Common myeloid progenitor, CD34-positive (primary cell): ENCODE measurements at regions not wholly inside any gene's neighbourhood (a gene's known extent, or its start where the extent isn't known, plus 50 kb on each side); places are given as distances from the start of the nearest gene placed in this dataset.
A peak's percentile ranks its signal among the peaks of the same experiment; 100 is the strongest.

Experiments
- CTCF ChIA-PET: fragments of 350-600 bp; sonication (Branson Sonifier 250); formaldehyde crosslinking; loops from one replicate; lab custom pipeline; 2021; ENCODE audit warnings: antibody characterized with exemption; lab: Charles Lee
- POLR2A ChIA-PET: fragments of 350-600 bp; sonication (Branson Sonifier 250); formaldehyde crosslinking; loops from one replicate; lab custom pipeline; 2021; ENCODE audit warnings: antibody characterized with exemption; lab: Charles Lee
- DNase-seq, 3 donors: peaks; one replicate each; pipeline versions ENCODE4 v3.0.0 to v3.0.0-alpha.2; 2013
- H3K27ac ChIP-seq, 2 experiments: 1 replicate in 1 of 2; 2 replicates in 1 of 2; pipeline ENCODE4 v1.7.0; 2013; ENCODE audit warnings: inconsistent platforms in 2 of 2, low read length in 2 of 2, mild to moderate bottlenecking in 2 of 2, low read depth in 1 of 2, moderate library complexity in 1 of 2; ENCODE audit not compliant: severe bottlenecking in 2 of 2, insufficient read depth in 1 of 2, poor library complexity in 1 of 2
- H3K27me3 ChIP-seq, 5 experiments: replicated peaks in 2 of 5; 1 replicate in 3 of 5; 2 replicates in 2 of 5; pipeline versions ENCODE4 v1.6.1 to v1.7.0; 2013; ENCODE audit warnings: low read length in 4 of 5, mild to moderate bottlenecking in 2 of 5, moderate library complexity in 2 of 5, inconsistent platforms in 1 of 5; ENCODE audit not compliant: insufficient read depth in 5 of 5, control insufficient read depth in 4 of 5
- H3K36me3 ChIP-seq, 4 experiments: 1 replicate in 2 of 4; 2 replicates in 2 of 4; pipeline versions ENCODE4 v1.6.1 to v1.7.0; 2013; ENCODE audit warnings: low read length in 3 of 4, control low read depth in 1 of 4, mild to moderate bottlenecking in 1 of 4; ENCODE audit not compliant: control insufficient read depth in 4 of 4, insufficient read depth in 4 of 4
- H3K4me1 ChIP-seq, 4 experiments: 1 replicate in 3 of 4; 2 replicates in 1 of 4; pipeline versions ENCODE4 v1.6.1 to v1.7.1; 2013; ENCODE audit warnings: low read length in 3 of 4, mild to moderate bottlenecking in 3 of 4, control low read depth in 1 of 4, inconsistent platforms in 1 of 4, moderate library complexity in 1 of 4; ENCODE audit not compliant: control insufficient read depth in 4 of 4, insufficient read depth in 4 of 4; ENCODE audit errors: control extremely low read depth in 1 of 4
- H3K4me3 ChIP-seq, 7 experiments: 1 replicate in 4 of 7; 2 replicates in 3 of 7; pipeline versions ENCODE4 v1.5.1 to v1.7.0; 2013; ENCODE audit warnings: mild to moderate bottlenecking in 7 of 7, low read length in 6 of 7, moderate library complexity in 6 of 7, inconsistent platforms in 2 of 7, low read depth in 2 of 7, control low read depth in 1 of 7; ENCODE audit not compliant: insufficient read depth in 4 of 7, control insufficient read depth in 1 of 7; ENCODE audit errors: extremely low read depth in 1 of 7
- H3K9me3 ChIP-seq, 5 experiments: 1 replicate in 4 of 5; 2 replicates in 1 of 5; pipeline versions ENCODE4 v1.6.1 to v1.7.1; 2013; ENCODE audit warnings: low read length in 4 of 5, mild to moderate bottlenecking in 2 of 5, inconsistent platforms in 1 of 5, low read depth in 1 of 5, moderate library complexity in 1 of 5; ENCODE audit not compliant: control insufficient read depth in 4 of 5, insufficient read depth in 2 of 5; ENCODE audit errors: control extremely low read depth in 1 of 5
- WGBS: methylation state at CpG from one replicate; pipeline ENCODE4 v1.1.5; 2013; ENCODE audit not compliant: insufficient coverage; 5-methylcytosine and 5-hydroxymethylcytosine counted together

DNA sequence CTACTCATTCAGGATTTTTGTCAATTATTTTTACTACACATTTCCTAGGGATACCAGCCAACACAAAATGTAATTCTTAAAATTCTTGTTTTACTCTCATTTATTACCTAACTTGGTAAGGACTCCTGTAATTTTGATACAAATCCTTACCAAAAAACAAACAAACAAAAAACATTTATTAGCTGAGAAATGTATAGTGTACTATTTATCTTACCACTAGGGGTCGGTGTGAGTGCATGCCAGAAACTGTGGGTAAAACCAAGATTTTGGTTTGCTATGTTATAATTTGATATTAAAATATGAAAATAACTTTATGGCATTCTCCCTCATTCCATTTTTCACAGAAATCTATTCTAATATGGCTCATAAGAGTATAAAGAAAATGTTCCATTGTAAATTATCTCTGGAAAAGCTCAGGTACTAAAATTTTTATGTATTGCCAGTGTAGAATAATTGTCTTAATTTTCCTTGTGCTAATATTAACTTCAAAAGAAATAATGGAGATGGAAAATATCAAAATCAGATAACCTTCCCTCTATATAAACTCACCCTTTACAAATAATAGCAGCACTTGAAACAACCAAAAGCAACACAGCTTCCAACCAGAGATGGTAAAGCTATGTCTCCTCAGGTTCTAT is 290.8 kb upstream of the PCDH15 start:
- WGBS = no CpG with 5 or more reads among the region's 1 CpG
- Histone ChIP-seq H3K27me3 (peaks cover 0 to 3% (median 0%) of the 10 kb centered on the region in 5 experiments), H3K4me1 (no peaks in the 10 kb centered on the region), H3K4me3 (no peak overlapping the region), H3K9me3 (no peaks in the 10 kb centered on the region), H3K27ac (no peak overlapping the region), H3K36me3 (no peaks in the 10 kb centered on the region)
- DNase-seq = peak in 2 of 3 donors; percentile 17 to 23
- ChIA-PET CTCF (no interaction called here), POLR2A (no interaction called here)

DNA sequence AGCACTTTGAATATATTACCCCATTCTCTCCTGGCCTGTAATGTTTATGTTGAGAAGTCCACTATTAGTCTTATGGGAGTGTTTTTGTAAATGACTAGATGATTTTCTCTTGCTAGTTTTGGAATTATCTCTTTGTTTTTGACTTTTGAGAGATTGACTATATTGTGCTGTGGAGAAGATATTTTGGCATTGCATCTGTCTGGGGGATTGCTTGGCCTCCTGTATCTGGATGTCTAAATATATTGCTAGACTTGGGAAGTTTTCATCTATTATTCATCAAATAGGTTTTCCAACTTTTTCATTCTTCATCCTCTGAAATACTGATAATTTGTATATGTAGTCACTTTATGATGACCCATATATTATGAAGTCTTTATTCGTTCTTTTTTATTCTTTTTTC is 277.1 kb upstream of the PCDH15 start:
- POLR2A ChIA-PET = no interaction called here
- Histone ChIP-seq H3K4me3 (no peak overlapping the region), H3K27me3 (no peaks in the 10 kb centered on the region), H3K4me1 (no peaks in the 10 kb centered on the region), H3K36me3 (no peaks in the 10 kb centered on the region), H3K27ac (no peak overlapping the region), H3K9me3 (no peaks in the 10 kb centered on the region)
- no CpG with 5 or more reads among the region's 1 CpG for WGBS
- no peak for DNase-seq
- CTCF ChIA-PET = no interaction called here

GRCh38 chr10:55065185-55065584 is 264.2 kb upstream of the PCDH15 start:
- ChIA-PET CTCF (no interaction called here), POLR2A (no interaction called here)
- Histone ChIP-seq H3K4me1 (no peaks in the 10 kb centered on the region), H3K4me3 (no peak overlapping the region), H3K9me3 (no peaks in the 10 kb centered on the region), H3K27ac (no peak overlapping the region), H3K27me3 (no peaks in the 10 kb centered on the region), H3K36me3 (no peaks in the 10 kb centered on the region)
- WGBS = no CpG with 5 or more reads among the region's 1 CpG
- DNase-seq = no peak

GRCh38 chr10:55063811-55064210 is 262.8 kb upstream of the PCDH15 start:
- DNase-seq = no peak
- H3K4me3 ChIP-seq = no peak overlapping the region
- no peaks in the 10 kb centered on the region for H3K27me3 ChIP-seq
- no peak overlapping the region for H3K27ac ChIP-seq
- H3K4me1 ChIP-seq = no peaks in the 10 kb centered on the region
- POLR2A ChIA-PET = no interaction called here
- H3K36me3 ChIP-seq = no peaks in the 10 kb centered on the region
- CTCF ChIA-PET = no interaction called here
- no peaks in the 10 kb centered on the region for H3K9me3 ChIP-seq

DNA sequence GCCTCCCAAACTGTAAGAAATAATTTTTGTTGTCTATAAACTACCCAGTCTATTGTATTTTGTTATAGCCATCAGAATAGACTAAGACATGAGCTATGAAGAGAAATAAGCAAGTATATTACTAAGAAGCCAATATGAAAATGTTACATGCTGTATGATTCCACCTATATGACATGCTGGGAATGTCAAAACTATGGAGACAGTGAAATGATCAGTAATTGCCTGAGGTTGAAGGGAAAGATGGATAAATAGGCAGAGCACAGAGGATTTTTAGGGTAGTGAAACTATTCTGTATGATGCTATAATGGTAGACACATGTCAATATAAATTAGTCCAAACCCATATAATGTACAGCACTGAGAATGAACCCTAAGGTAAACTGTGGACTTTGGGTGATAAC is 261.3 kb upstream of the PCDH15 start:
- Histone ChIP-seq H3K4me1 (no peaks in the 10 kb centered on the region), H3K27me3 (no peaks in the 10 kb centered on the region), H3K4me3 (no peak overlapping the region), H3K9me3 (no peaks in the 10 kb centered on the region), H3K36me3 (no peaks in the 10 kb centered on the region), H3K27ac (no peak overlapping the region)
- ChIA-PET CTCF (no interaction called here), POLR2A (no interaction called here)
- no peak for DNase-seq

DNA sequence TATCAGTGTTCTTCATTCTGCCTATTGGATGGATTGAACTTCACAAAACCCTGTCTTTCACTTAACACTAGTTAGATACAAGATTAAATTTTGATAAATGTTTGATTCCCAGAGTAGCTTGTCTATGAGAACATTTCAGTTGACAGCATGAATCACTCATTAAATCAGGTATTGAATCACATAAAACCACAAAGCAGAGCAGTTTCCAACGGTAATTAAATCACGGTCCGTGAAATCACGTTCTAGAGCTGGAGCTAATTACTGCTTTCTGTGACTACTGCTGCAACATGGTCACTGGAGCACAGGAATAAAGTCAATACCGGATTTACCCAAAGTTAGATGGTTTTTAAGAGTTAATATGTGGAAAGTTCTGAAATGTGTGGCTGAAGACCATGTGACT is 257.8 kb upstream of the PCDH15 start:
- Histone ChIP-seq H3K4me3 (no peak overlapping the region), H3K27ac (no peak overlapping the region), H3K4me1 (no peaks in the 10 kb centered on the region), H3K9me3 (no peaks in the 10 kb centered on the region), H3K36me3 (no peaks in the 10 kb centered on the region), H3K27me3 (no peaks in the 10 kb centered on the region)
- WGBS = 94% methylated on average over 4 of the region's 5 CpGs
- ChIA-PET CTCF (no interaction called here), POLR2A (no interaction called here)
- DNase-seq = no peak

GRCh38 chr10:55051515-55051914 is 250.5 kb upstream of the PCDH15 start:
- DNase-seq = no peak
- POLR2A ChIA-PET = no interaction called here
- Histone ChIP-seq H3K36me3 (no peaks in the 10 kb centered on the region), H3K27ac (no peak overlapping the region), H3K27me3 (no peaks in the 10 kb centered on the region), H3K4me3 (no peak overlapping the region), H3K4me1 (no peaks in the 10 kb centered on the region), H3K9me3 (no peaks in the 10 kb centered on the region)
- CTCF ChIA-PET = no interaction called here
- no CpG with 5 or more reads among the region's 2 CpGs for WGBS
